HEK293 (cell line): ENCODE measurements at regions not wholly inside any gene's neighbourhood (a gene's known extent, or its start where the extent isn't known, plus 50 kb on each side); places are given as distances from the start of the nearest gene placed in this dataset.

Experiments
- CTCF ChIA-PET: fragments of 350-600 bp; formaldehyde crosslinking; extraction: SDS; loops from one replicate; lab custom pipeline; 2021; ENCODE audit warnings: antibody characterized with exemption; lab: Yijun Ruan, JAX
- POLR2A ChIA-PET: fragments of 300-600 bp; formaldehyde crosslinking; extraction: SDS; loops from one replicate; lab custom pipeline; 2020; ENCODE audit warnings: antibody characterized with exemption, inconsistent platforms; lab: Yijun Ruan, JAX
- H3K27ac ChIP-seq: fragments of 200-500 bp; sonication (Bioruptor generic); 2 replicates; pipeline ENCODE4 v1.5.1; 2014; ENCODE audit warnings: low read depth, low read length, control low read depth, inconsistent platforms; ENCODE audit errors: extremely low read depth
- H3K36me3 ChIP-seq, 2 experiments: fragments of 200-500 bp in 1 of 2; sonication (Bioruptor generic) in 1 of 2; 1 replicate in 1 of 2; 2 replicates in 1 of 2; pipeline ENCODE4 v1.5.1; 2014 to 2017; ENCODE audit warnings: inconsistent platforms in 2 of 2, low read length in 2 of 2; ENCODE audit not compliant: control insufficient read depth in 2 of 2, insufficient read depth in 1 of 2
- H3K4me1 ChIP-seq: fragments of 200-500 bp; sonication (Bioruptor generic); 2 replicates; pipeline ENCODE4 v1.5.1; 2014; ENCODE audit warnings: mild to moderate bottlenecking, low read length, inconsistent platforms; ENCODE audit not compliant: control insufficient read depth, insufficient read depth
- H3K4me3 ChIP-seq: 2 replicates; pipeline ENCODE4 v1.5.1; 2011; ENCODE audit warnings: low read depth, mild to moderate bottlenecking, control low read depth, low read length, moderate library complexity
- H3K9me3 ChIP-seq: fragments of 200-500 bp; sonication (Bioruptor generic); 2 replicates; pipeline ENCODE4 v1.5.1; 2014; ENCODE audit warnings: low read depth, low read length, inconsistent platforms; ENCODE audit not compliant: control insufficient read depth, insufficient read depth
- INSM2 ChIP-seq: fragments of 450-650 bp; formaldehyde crosslinking; IDR thresholded peaks from 2 replicates; pipeline ENCODE4 v1.5.1; 2016; ENCODE audit warnings: missing biosample characterization, missing genetic modification characterization
- PATZ1 ChIP-seq: fragments of 450-650 bp; formaldehyde crosslinking; IDR thresholded peaks from 2 replicates; pipeline ENCODE4 v1.5.1; 2016; ENCODE audit warnings: missing biosample characterization, missing genetic modification characterization
- REST ChIP-seq: fragments of 450-650 bp; formaldehyde crosslinking; IDR thresholded peaks from 2 replicates; pipeline ENCODE4 v1.5.1; 2016; ENCODE audit warnings: missing biosample characterization, missing genetic modification characterization
- ZBTB49 ChIP-seq: fragments of 450-650 bp; formaldehyde crosslinking; IDR thresholded peaks from 2 replicates; pipeline ENCODE4 v1.5.1; 2016; ENCODE audit warnings: missing biosample characterization, missing genetic modification characterization, low read depth
- ZNF266 ChIP-seq: fragments of 450-650 bp; formaldehyde crosslinking; IDR thresholded peaks from 2 replicates; pipeline ENCODE4 v1.5.1; 2016; ENCODE audit warnings: missing biosample characterization, missing genetic modification characterization, low read depth
- ZNF280D ChIP-seq: fragments of 450-650 bp; formaldehyde crosslinking; IDR thresholded peaks from 2 replicates; pipeline ENCODE4 v1.5.1; 2016; ENCODE audit warnings: missing biosample characterization, missing genetic modification characterization
- ZNF324 ChIP-seq: fragments of 450-650 bp; formaldehyde crosslinking; IDR thresholded peaks from 2 replicates; pipeline ENCODE4 v1.5.1; 2016; ENCODE audit warnings: missing biosample characterization, missing genetic modification characterization
- ZNF391 ChIP-seq: fragments of 450-650 bp; formaldehyde crosslinking; IDR thresholded peaks from 2 replicates; pipeline ENCODE4 v1.5.1; 2016; ENCODE audit warnings: low read depth, missing biosample characterization, missing genetic modification characterization, borderline replicate concordance
- ZNF548 ChIP-seq: fragments of 450-650 bp; formaldehyde crosslinking; IDR thresholded peaks from 2 replicates; pipeline ENCODE4 v1.5.1; 2016; ENCODE audit warnings: missing biosample characterization, missing genetic modification characterization
- ZNF768 ChIP-seq: fragments of 450-650 bp; formaldehyde crosslinking; IDR thresholded peaks from 2 replicates; pipeline ENCODE4 v1.5.1; 2018; ENCODE audit warnings: missing biosample characterization, mild to moderate bottlenecking, missing genetic modification characterization
- ZNF776 ChIP-seq: fragments of 450-650 bp; formaldehyde crosslinking; IDR thresholded peaks from 2 replicates; pipeline ENCODE4 v1.5.0; 2017; ENCODE audit warnings: missing biosample characterization, missing genetic modification characterization, borderline replicate concordance
- ZSCAN5A ChIP-seq: fragments of 450-650 bp; formaldehyde crosslinking; IDR thresholded peaks from 2 replicates; pipeline ENCODE4 v1.5.1; 2016; ENCODE audit warnings: missing biosample characterization, missing genetic modification characterization

- TF ChIP-seq PATZ1 (tag by site-specific recombination) (no peak), ZNF280D (tag by site-specific recombination) (no peak), ZNF391 (tag by site-specific recombination) (no peak)
These were observed 969.6 kb upstream of the TMEM132C start (continued) for GRCh38 chr12:127297327-127297726.

- Histone ChIP-seq H3K9me3 (no peaks in the 10 kb centered on the region), H3K4me1 (no peaks in the 10 kb centered on the region), H3K27ac (no peak overlapping the region)
- TF ChIP-seq REST (tag by site-specific recombination) = no peak
- no peak for TF ChIP-seq ZNF548
- TF ChIP-seq ZNF266 (tag by site-specific recombination) = no peak
- no peak for TF ChIP-seq ZNF768
- no peak for TF ChIP-seq ZNF776 (tag by site-specific recombination)
- TF ChIP-seq INSM2 = no peak
- TF ChIP-seq, all 188 proteins: peak for 0
- CTCF ChIA-PET = interaction anchor here (0.6 kb wide), 1 partner anchor 553 kb away, joined by 3 read pairs; no protein-coding TSS in a partner anchor
- POLR2A ChIA-PET = no interaction called here
- H3K36me3 ChIP-seq = no peaks in the 10 kb centered on the region
- no peak overlapping the region for H3K4me3 ChIP-seq
These were observed 966.9 kb upstream of the TMEM132C start for GRCh38 chr12:127300075-127300474.

- Histone ChIP-seq H3K4me3 (no peak overlapping the region), H3K36me3 (no peaks in the 10 kb centered on the region), H3K4me1 (no peaks in the 10 kb centered on the region), H3K9me3 (no peaks in the 10 kb centered on the region), H3K27ac (no peak overlapping the region)
- TF ChIP-seq ZNF324 (tag by site-specific recombination) = no peak
- TF ChIP-seq ZSCAN5A (tag by site-specific recombination) = no peak
- TF ChIP-seq ZBTB49 = no peak
- CTCF ChIA-PET = no interaction called here
- POLR2A ChIA-PET = no interaction called here
These were observed 966.2 kb upstream of the TMEM132C start for GRCh38 chr12:127300753-127301152.
